ENCODE measurements at regions not wholly inside any gene's neighbourhood (a gene's known extent, or its start where the extent isn't known, plus 50 kb on each side); places are given as distances from the start of the nearest gene placed in this dataset.

DNA sequence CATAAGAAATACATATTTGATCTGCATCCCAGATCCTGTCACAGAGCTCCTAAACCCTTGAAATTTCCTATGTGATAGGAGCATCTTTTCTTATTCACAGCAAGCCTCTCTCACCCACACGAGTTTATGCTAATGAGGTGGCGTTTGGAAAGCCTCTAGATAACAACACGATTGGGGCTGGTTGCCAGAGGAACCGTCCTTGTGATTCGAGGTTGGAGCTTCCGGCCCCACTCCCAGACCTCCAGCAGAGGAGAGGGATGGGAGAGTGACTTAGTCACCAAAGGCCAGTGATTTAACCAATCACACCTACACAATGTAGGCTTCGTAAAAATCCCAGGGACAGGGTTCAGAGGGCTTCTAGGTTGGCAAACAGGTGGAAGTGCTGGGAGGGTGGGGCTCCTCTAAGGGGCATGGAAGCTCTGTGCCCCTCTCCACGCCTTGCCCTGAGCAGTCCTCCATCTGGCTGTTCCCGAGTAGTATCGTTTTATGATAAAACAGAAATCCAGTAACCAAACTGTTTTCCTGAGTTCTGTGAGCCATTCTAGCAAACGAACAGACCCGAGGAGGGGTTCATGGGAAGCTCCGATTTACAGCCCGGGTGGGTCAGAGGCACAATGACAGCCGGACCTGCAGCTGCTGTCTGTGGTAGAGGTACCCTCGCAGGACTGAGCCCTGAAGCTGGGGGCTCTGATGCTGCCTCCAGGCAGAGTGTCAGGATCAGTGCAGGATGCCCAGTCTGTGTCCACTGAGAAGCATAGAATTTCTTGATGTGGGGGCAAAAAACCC lies 238.1 kb upstream of the ARID1B start:
- WGBS, 2 donors = 70 to 78% methylated on average over 16 of the region's 16 CpGs
- no peaks in the 10 kb centered on the region for H3K27me3 ChIP-seq (ENCODE audit: control insufficient read depth in 3 of 3, insufficient read depth in 3 of 3, low read length in 2 of 3)
- H3K9me3 ChIP-seq (ENCODE audit: control insufficient read depth in 4 of 4, insufficient read depth in 3 of 4, low read length in 3 of 4) = peaks cover 0 to 2% (median 0%) of the 10 kb centered on the region in 4 donors
- DNase-seq (peak; percentile 87 to 93 (median 91)), ATAC-seq (ENCODE audit: insufficient read depth, low FRiP score) (no peak)
- no peak overlapping the region for H3K9ac ChIP-seq (ENCODE audit: insufficient read depth in 1 of 2, low read length in 2 of 2)
- H3K36me3 ChIP-seq (ENCODE audit: control insufficient read depth in 4 of 4, insufficient read depth in 4 of 4, low read length in 4 of 4) = no peaks in the 10 kb centered on the region
- TF ChIP-seq, protein P1, sequence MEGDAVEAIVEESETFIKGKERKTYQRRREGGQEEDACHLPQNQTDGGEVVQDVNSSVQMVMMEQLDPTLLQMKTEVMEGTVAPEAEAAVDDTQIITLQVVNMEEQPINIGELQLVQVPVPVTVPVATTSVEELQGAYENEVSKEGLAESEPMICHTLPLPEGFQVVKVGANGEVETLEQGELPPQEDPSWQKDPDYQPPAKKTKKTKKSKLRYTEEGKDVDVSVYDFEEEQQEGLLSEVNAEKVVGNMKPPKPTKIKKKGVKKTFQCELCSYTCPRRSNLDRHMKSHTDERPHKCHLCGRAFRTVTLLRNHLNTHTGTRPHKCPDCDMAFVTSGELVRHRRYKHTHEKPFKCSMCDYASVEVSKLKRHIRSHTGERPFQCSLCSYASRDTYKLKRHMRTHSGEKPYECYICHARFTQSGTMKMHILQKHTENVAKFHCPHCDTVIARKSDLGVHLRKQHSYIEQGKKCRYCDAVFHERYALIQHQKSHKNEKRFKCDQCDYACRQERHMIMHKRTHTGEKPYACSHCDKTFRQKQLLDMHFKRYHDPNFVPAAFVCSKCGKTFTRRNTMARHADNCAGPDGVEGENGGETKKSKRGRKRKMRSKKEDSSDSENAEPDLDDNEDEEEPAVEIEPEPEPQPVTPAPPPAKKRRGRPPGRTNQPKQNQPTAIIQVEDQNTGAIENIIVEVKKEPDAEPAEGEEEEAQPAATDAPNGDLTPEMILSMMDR (IDR thresholded peaks at IDR 0.05; ENCODE audit: control extremely low read depth, extremely low read depth) = no peak
- H3K27ac ChIP-seq (ENCODE audit: low read depth in 1 of 2, low read length in 1 of 2) = no peak overlapping the region
- peaks cover 0 to 28% (median 6%) of the 10 kb centered on the region in 5 donors for H3K4me1 ChIP-seq (ENCODE audit: control insufficient read depth in 5 of 5, insufficient read depth in 5 of 5, low read length in 5 of 5)
- no peak overlapping the region for H3K4me3 ChIP-seq

DNA sequence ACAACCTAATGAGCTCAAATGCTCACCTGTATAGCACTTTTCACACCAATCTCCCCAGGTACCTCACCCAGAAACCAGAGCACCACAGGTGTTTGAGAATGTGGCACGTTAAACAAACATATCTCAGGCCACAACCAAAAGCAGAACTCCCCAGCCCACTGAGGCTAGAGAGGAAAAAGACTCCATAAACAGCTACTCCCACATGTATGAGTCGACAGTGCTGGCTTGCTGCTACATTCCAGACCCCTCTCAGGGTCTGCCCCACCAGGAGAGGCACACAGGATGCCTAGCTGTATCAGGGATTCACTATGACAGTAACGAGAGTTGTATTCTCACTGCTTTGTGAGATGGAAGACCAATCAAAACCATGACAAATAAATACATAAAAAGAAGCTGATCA lies 242.6 kb upstream of the ARID1B start:
- TF ChIP-seq, protein P1 (IDR thresholded peaks at IDR 0.05; ENCODE audit: control extremely low read depth, extremely low read depth) = no peak
- WGBS, 2 donors = 56 to 58% methylated on average over 3 of the region's 3 CpGs
- no peak overlapping the region for H3K4me3 ChIP-seq

DNA sequence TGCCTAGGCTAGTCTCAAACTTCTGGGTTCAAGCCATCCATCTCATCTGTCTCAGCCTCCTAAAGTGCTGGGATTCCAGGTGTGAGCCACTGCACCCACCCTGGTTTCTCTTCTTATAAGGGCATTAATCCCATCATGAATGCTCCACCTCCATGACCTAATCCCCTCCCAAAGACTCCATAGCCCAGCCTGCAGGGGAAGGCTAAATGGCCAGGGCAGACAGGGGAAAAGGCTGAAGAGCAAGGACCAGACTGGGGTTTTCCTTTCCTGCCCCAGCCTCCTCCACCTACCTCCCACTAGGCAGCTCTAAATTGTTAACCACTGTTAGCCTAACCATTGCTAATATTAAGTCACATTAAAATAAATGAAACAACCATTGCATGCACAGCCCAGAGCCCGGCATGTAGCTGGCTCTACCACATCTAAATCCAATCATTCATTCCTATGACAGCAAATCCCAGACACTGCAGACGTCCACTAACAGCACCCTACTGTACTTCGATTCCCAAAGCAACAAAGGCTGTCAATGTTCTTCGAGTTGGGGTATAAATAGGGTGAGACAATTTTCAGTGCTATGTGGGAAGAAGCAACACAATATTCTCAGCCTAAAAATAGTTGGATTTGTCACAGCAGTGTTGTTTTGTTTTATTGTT lies 243.2 kb upstream of the ARID1B start:
- no peak overlapping the region for H3K9ac ChIP-seq (ENCODE audit: insufficient read depth in 1 of 2, low read length in 2 of 2)
- no peak overlapping the region for H3K27ac ChIP-seq (ENCODE audit: low read depth in 1 of 2, low read length in 1 of 2)
- WGBS, 2 donors = 80 to 82% methylated on average over 4 of the region's 4 CpGs
- TF ChIP-seq, protein P1 (IDR thresholded peaks at IDR 0.05; ENCODE audit: control extremely low read depth, extremely low read depth) = no peak
- H3K4me1 ChIP-seq (ENCODE audit: control insufficient read depth in 5 of 5, insufficient read depth in 5 of 5, low read length in 5 of 5) = peaks cover 0 to 14% (median 1%) of the 10 kb centered on the region in 5 donors
- H3K4me3 ChIP-seq = no peak overlapping the region
- ATAC-seq (ENCODE audit: insufficient read depth, low FRiP score) (no peak), DNase-seq (no peak)
- no peaks in the 10 kb centered on the region for H3K27me3 ChIP-seq (ENCODE audit: control insufficient read depth in 3 of 3, insufficient read depth in 3 of 3, low read length in 2 of 3)
- H3K9me3 ChIP-seq (ENCODE audit: control insufficient read depth in 4 of 4, insufficient read depth in 3 of 4, low read length in 3 of 4) = no peaks in the 10 kb centered on the region
- H3K36me3 ChIP-seq (ENCODE audit: control insufficient read depth in 4 of 4, insufficient read depth in 4 of 4, low read length in 4 of 4) = no peaks in the 10 kb centered on the region

More for the DNA sequence above, 242.6 kb upstream of the ARID1B start:
- Histone ChIP-seq H3K27me3 (ENCODE audit: control insufficient read depth in 3 of 3, insufficient read depth in 3 of 3, low read length in 2 of 3) (no peaks in the 10 kb centered on the region), H3K27ac (ENCODE audit: low read depth in 1 of 2, low read length in 1 of 2) (no peak overlapping the region), H3K4me1 (ENCODE audit: control insufficient read depth in 5 of 5, insufficient read depth in 5 of 5, low read length in 5 of 5) (peaks cover 0 to 20% (median 6%) of the 10 kb centered on the region in 5 donors), H3K9ac (ENCODE audit: insufficient read depth in 1 of 2, low read length in 2 of 2) (no peak overlapping the region), H3K36me3 (ENCODE audit: control insufficient read depth in 4 of 4, insufficient read depth in 4 of 4, low read length in 4 of 4) (no peaks in the 10 kb centered on the region), H3K9me3 (ENCODE audit: control insufficient read depth in 4 of 4, insufficient read depth in 3 of 4, low read length in 3 of 4) (no peaks in the 10 kb centered on the region)
- ATAC-seq (ENCODE audit: insufficient read depth, low FRiP score) (no peak), DNase-seq (no peak)
